ENCODE measurements at regions not wholly inside any gene's neighbourhood (a gene's known extent, or its start where the extent isn't known, plus 50 kb on each side); places are given as distances from the start of the nearest gene placed in this dataset.

- Histone ChIP-seq H3K18ac (ENCODE audit: extremely low read depth, low read length) (no peak overlapping the region), H4K91ac (replicated peaks; ENCODE audit: insufficient read length, low read length) (no peak overlapping the region), H2BK5ac (ENCODE audit: low read depth, low read length) (no peak overlapping the region), H3K23ac (ENCODE audit: insufficient read length) (no peak overlapping the region), H3K23me2 (ENCODE audit: low read depth, low read length) (no peaks in the 10 kb centered on the region), H2BK20ac (ENCODE audit: low read length) (no peak overlapping the region), H3K4me1 (replicated peaks in 1 of 4; ENCODE audit: control insufficient read depth in 3 of 4, insufficient read depth in 4 of 4, low read length in 3 of 4) (no peaks in the 10 kb centered on the region), H3K56ac (replicated peaks; ENCODE audit: insufficient read length, low read depth, low read length) (no peak overlapping the region), H3K9me3 (ENCODE audit: insufficient read depth in 2 of 2, low read depth in 1 of 2, low read length in 1 of 2) (no peaks in the 10 kb centered on the region), H3K9ac (replicated peaks in 1 of 4; ENCODE audit: extremely low read depth in 1 of 4, low read depth in 3 of 4, low read length in 3 of 4) (no peak overlapping the region), H3K4me3 (ENCODE audit: extremely low read depth in 1 of 4, insufficient read depth in 2 of 4, low read depth in 3 of 4, low read length in 4 of 4) (no peak overlapping the region), H4K5ac (ENCODE audit: insufficient read length, low read depth, low read length) (no peak overlapping the region), H3K4ac (replicated peaks; ENCODE audit: insufficient read length, low read depth, low read length) (no peak overlapping the region), H2BK15ac (ENCODE audit: low read length) (no peak overlapping the region; the same call in 1 of the 2 replicates), H2AFZ (ENCODE audit: low read length) (no peak overlapping the region), H2AK5ac (ENCODE audit: low read depth, low read length) (no peak overlapping the region), H3K79me1 (ENCODE audit: low read depth, low read length) (no peaks in the 10 kb centered on the region), H3K27ac (ENCODE audit: low read depth, low read length) (no peak overlapping the region), H2BK120ac (replicated peaks; ENCODE audit: low read depth, low read length) (no peak overlapping the region), H3K14ac (ENCODE audit: insufficient read length) (no peak overlapping the region), H3K36me3 (ENCODE audit: control insufficient read depth in 2 of 4, insufficient read depth in 4 of 4, low read length in 3 of 4) (no peaks in the 10 kb centered on the region), H4K8ac (ENCODE audit: extremely low read depth, insufficient read depth, low read length) (no peak overlapping the region), H3K27me3 (replicated peaks in 1 of 4; ENCODE audit: control insufficient read depth in 3 of 4, extremely low read depth in 1 of 4, insufficient read depth in 3 of 4, low read length in 3 of 4) (no peaks in the 10 kb centered on the region), H2BK12ac (ENCODE audit: low read depth, low read length) (no peak overlapping the region), H3K4me2 (ENCODE audit: insufficient read depth in 1 of 2, low read depth in 2 of 2, low read length in 2 of 2) (no peak overlapping the region), H3K79me2 (ENCODE audit: control insufficient read depth in 1 of 2, insufficient read depth in 2 of 2, low read length in 2 of 2) (no peaks in the 10 kb centered on the region), H4K20me1 (replicated peaks in 1 of 2; ENCODE audit: control insufficient read depth in 1 of 2, insufficient read depth in 2 of 2, low read length in 2 of 2) (no peaks in the 10 kb centered on the region)
- DNase-seq (ENCODE audit: low read depth in 1 of 2, low spot score in 2 of 2) (no peak), FAIRE-seq (no peak)
- CTCF ChIA-PET (ENCODE audit: partially characterized antibody) = interaction anchor here (0.5 to 2.5 kb wide), 5 partner anchors 9 to 1291 kb away, joined by 3 to 9 read pairs (median 4); no protein-coding TSS in a partner anchor
- POLR2A ChIA-PET (ENCODE audit: partially characterized antibody) = no interaction called here
- 88% methylated on average over 2 of the region's 2 CpGs; no CpG with 5 or more reads in 1 of the 2 experiments for WGBS, 2 experiments (ENCODE audit: extremely low coverage in 1 of 2, insufficient coverage in 1 of 2, insufficient read length in 1 of 2, insufficient replicate concordance in 2 of 2, low coverage in 1 of 2, low lambda C conversion rate in 2 of 2, missing lambda C conversion rate in 1 of 2)
- TF ChIP-seq E2F6 (IDR thresholded peaks at IDR 0.05) = no peak
- no peak for TF ChIP-seq BRCA1 (IDR thresholded peaks at IDR 0.05; ENCODE audit: low read depth, low read length)
- no peak for TF ChIP-seq NRF1 (IDR thresholded peaks at IDR 0.05; ENCODE audit: low read depth, low read length)
- TF ChIP-seq, protein P1, sequence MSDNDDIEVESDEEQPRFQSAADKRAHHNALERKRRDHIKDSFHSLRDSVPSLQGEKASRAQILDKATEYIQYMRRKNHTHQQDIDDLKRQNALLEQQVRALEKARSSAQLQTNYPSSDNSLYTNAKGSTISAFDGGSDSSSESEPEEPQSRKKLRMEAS (IDR thresholded peaks at IDR 0.05) = no peak
- no peak for TF ChIP-seq NANOG (IDR thresholded peaks at IDR 0.05; ENCODE audit: insufficient read depth, low read depth, low read length, poor library complexity, severe bottlenecking)
- no peak for TF ChIP-seq KDM5A (IDR thresholded peaks at IDR 0.05; ENCODE audit: low read length)
- TF ChIP-seq SAP30 (IDR thresholded peaks at IDR 0.05; ENCODE audit: insufficient read depth, insufficient replicate concordance, low read length) = no peak
- TF ChIP-seq PHF8 (conservative IDR thresholded peaks at IDR 0.05; ENCODE audit: low read depth, low read length) = no peak
- TF ChIP-seq SP1 (IDR thresholded peaks at IDR 0.05; ENCODE audit: low read depth, low read length) = no peak
- TF ChIP-seq ASH2L (IDR thresholded peaks at IDR 0.05; ENCODE audit: low read length) = no peak
- TF ChIP-seq RFX5 (IDR thresholded peaks at IDR 0.05; ENCODE audit: borderline replicate concordance, low read depth, low read length) = no peak
- TF ChIP-seq USF2 (IDR thresholded peaks at IDR 0.05; ENCODE audit: low read length) = no peak
- TF ChIP-seq JUN (IDR thresholded peaks at IDR 0.05; ENCODE audit: low read depth, low read length) = no peak
Observed at GRCh38 chr20:39674842-39675241, 712.7 kb downstream of the DHX35 start.
